Osteoblast (primary cell): ENCODE measurements at regions not wholly inside any gene's neighbourhood (a gene's known extent, or its start where the extent isn't known, plus 50 kb on each side); places are given as distances from the start of the nearest gene placed in this dataset.

Experiments used
- DNase-seq: peaks from one replicate; pipeline ENCODE4 v3.0.0; 2011; ENCODE audit warnings: low spot score, mixed read lengths; ENCODE audit not compliant: insufficient read length; ENCODE audit errors: missing footprints
- H2AFZ ChIP-seq: 2 replicates; pipeline ENCODE4 v1.6.0; 2011; ENCODE audit warnings: mild to moderate bottlenecking, low read length
- H3K27ac ChIP-seq: 2 replicates; pipeline ENCODE4 v1.5.1; 2011; ENCODE audit warnings: mild to moderate bottlenecking, low read depth, low read length, moderate library complexity
- H3K27me3 ChIP-seq: 2 replicates; pipeline ENCODE4 v1.6.0; 2012; ENCODE audit warnings: mild to moderate bottlenecking, control low read depth, inconsistent platforms, low read length, moderate library complexity; ENCODE audit not compliant: insufficient read depth
- H3K36me3 ChIP-seq: 2 replicates; pipeline ENCODE4 v1.5.1; 2011; ENCODE audit warnings: mild to moderate bottlenecking, low read length, control low read depth, moderate library complexity; ENCODE audit not compliant: insufficient read depth
- H3K4me1 ChIP-seq: 2 replicates; pipeline ENCODE4 v1.5.1; 2011; ENCODE audit warnings: mild to moderate bottlenecking, low read length, control low read depth, moderate library complexity; ENCODE audit not compliant: insufficient read depth
- H3K4me2 ChIP-seq: 2 replicates; pipeline ENCODE4 v1.6.0; 2011; ENCODE audit warnings: mild to moderate bottlenecking, low read length; ENCODE audit not compliant: insufficient read depth
- H3K4me3 ChIP-seq: fragments of 200-600 bp; sonication (generic); 3 replicates; pipeline ENCODE4 v1.5.1; 2012; ENCODE audit warnings: mild to moderate bottlenecking, low read length, inconsistent platforms; ENCODE audit not compliant: insufficient read depth
- H3K79me2 ChIP-seq: 2 replicates; pipeline ENCODE4 v1.6.0; 2012; ENCODE audit warnings: mild to moderate bottlenecking, low read length, control low read depth, inconsistent platforms; ENCODE audit not compliant: insufficient read depth
- H3K9me3 ChIP-seq: 2 replicates; pipeline ENCODE4 v1.5.1; 2011; ENCODE audit warnings: low read depth, low read length, control low read depth
- H4K20me1 ChIP-seq: 2 replicates; pipeline ENCODE4 v1.6.0; 2012; ENCODE audit warnings: mild to moderate bottlenecking, low read length, control low read depth; ENCODE audit not compliant: insufficient read depth
- TF ChIP-seq, protein P1 (sequence below): IDR thresholded peaks from 2 replicates; pipeline ENCODE4 v1.5.1; 2011; ENCODE audit warnings: mild to moderate bottlenecking, low read depth, low read length, moderate library complexity; ENCODE audit errors: extremely low read depth

GRCh38 chr15:36323615-36324014 lies 255.8 kb upstream of the CDIN1 start:
- Histone ChIP-seq H3K79me2 (no peaks in the 10 kb centered on the region), H3K36me3 (no peaks in the 10 kb centered on the region), H3K4me3 (no peak overlapping the region), H3K27me3 (no peaks in the 10 kb centered on the region), H3K9me3 (no peaks in the 10 kb centered on the region), H3K4me1 (no peaks in the 10 kb centered on the region), H3K27ac (no peak overlapping the region), H4K20me1 (no peaks in the 10 kb centered on the region), H3K4me2 (no peak overlapping the region), H2AFZ (no peak overlapping the region)
- TF ChIP-seq, protein P1, sequence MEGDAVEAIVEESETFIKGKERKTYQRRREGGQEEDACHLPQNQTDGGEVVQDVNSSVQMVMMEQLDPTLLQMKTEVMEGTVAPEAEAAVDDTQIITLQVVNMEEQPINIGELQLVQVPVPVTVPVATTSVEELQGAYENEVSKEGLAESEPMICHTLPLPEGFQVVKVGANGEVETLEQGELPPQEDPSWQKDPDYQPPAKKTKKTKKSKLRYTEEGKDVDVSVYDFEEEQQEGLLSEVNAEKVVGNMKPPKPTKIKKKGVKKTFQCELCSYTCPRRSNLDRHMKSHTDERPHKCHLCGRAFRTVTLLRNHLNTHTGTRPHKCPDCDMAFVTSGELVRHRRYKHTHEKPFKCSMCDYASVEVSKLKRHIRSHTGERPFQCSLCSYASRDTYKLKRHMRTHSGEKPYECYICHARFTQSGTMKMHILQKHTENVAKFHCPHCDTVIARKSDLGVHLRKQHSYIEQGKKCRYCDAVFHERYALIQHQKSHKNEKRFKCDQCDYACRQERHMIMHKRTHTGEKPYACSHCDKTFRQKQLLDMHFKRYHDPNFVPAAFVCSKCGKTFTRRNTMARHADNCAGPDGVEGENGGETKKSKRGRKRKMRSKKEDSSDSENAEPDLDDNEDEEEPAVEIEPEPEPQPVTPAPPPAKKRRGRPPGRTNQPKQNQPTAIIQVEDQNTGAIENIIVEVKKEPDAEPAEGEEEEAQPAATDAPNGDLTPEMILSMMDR: no peak
- no peak for DNase-seq

DNA sequence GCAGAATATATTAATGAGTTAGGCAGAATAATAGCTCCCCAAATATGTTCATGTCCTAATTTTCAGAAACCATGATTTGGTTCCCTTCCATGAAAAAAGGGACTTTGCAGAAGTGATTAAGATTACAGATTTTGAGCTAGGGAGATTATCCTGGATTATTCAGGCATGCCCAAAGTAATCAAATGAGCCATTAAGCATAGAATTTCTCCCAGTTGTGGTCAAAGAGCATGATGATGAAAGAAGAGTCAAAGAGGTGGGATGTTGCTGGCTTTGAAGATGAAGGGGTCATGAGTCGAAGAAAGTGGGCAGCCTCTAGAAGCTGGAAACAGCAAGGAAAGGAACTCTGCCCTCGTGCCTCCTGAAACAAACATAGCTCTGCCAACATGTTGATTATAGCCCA lies 254.2 kb upstream of the CDIN1 start:
- no peak for DNase-seq
- Histone ChIP-seq H3K4me3 (no peak overlapping the region), H3K27me3 (no peaks in the 10 kb centered on the region), H3K27ac (no peak overlapping the region), H2AFZ (no peak overlapping the region), H3K9me3 (no peaks in the 10 kb centered on the region), H3K4me1 (no peaks in the 10 kb centered on the region), H3K79me2 (no peaks in the 10 kb centered on the region), H4K20me1 (no peaks in the 10 kb centered on the region), H3K4me2 (no peak overlapping the region), H3K36me3 (no peaks in the 10 kb centered on the region)
- TF ChIP-seq, protein P1: no peak

- no peak for DNase-seq
- TF ChIP-seq, protein P1: no peak
- no peak overlapping the region for H3K27ac ChIP-seq
- no peaks in the 10 kb centered on the region for H3K27me3 ChIP-seq
- no peak overlapping the region for H2AFZ ChIP-seq
- no peak overlapping the region for H3K4me3 ChIP-seq
- no peak overlapping the region for H3K4me2 ChIP-seq
- H3K36me3 ChIP-seq: no peaks in the 10 kb centered on the region
- H4K20me1 ChIP-seq: no peaks in the 10 kb centered on the region
- H3K79me2 ChIP-seq: no peaks in the 10 kb centered on the region
- no peaks in the 10 kb centered on the region for H3K9me3 ChIP-seq
- peaks cover 23% of the 10 kb centered on the region for H3K4me1 ChIP-seq
These were observed 249.8 kb upstream of the CDIN1 start for GRCh38 chr15:36329592-36329991.

DNA sequence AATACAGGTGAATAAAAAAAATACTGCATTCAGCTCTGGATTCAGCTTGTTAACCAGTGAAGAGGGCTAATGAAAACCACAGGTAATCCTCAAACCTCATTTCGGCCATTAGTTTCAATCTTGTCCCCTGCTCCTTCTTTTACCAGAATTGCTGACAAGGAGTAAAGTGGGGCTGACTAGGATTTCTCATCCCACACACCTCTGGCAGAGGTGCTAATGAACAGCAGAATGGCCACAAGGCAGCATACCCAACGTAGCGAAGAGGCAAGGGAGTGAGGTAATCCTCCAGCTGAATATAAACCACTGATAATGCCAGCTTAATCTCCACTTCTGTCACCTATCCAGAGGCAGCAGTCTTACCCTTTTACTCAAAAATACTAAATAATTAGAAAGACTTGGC lies 248.8 kb upstream of the CDIN1 start:
- DNase-seq: no peak
- no peaks in the 10 kb centered on the region for H3K27me3 ChIP-seq
- no peaks in the 10 kb centered on the region for H3K9me3 ChIP-seq
- peak overlapping the region; percentile 73 for H3K4me2 ChIP-seq
- no peak overlapping the region for H3K27ac ChIP-seq
- peaks cover 23% of the 10 kb centered on the region for H3K4me1 ChIP-seq
- H3K4me3 ChIP-seq: no peak overlapping the region
- no peaks in the 10 kb centered on the region for H4K20me1 ChIP-seq
- peak overlapping the region; percentile 89 for H2AFZ ChIP-seq
- TF ChIP-seq, protein P1: no peak
- no peaks in the 10 kb centered on the region for H3K36me3 ChIP-seq
- H3K79me2 ChIP-seq: no peaks in the 10 kb centered on the region
